RPMI8226 (cell line): ENCODE measurements at regions not wholly inside any gene's neighbourhood (a gene's known extent, or its start where the extent isn't known, plus 50 kb on each side); places are given as distances from the start of the nearest gene placed in this dataset.

Source experiments
- DNase-seq: peaks from one replicate; pipeline ENCODE4 v3.0.0-alpha.2; 2015

GRCh38 chr2:6425032-6425431 lies 440.7 kb downstream of the CMPK2 start:
- DNase-seq, result no peak

- DNase-seq, result no peak
Measured at GRCh38 chr2:6429210-6429986, 436.3 kb downstream of the CMPK2 start.

GRCh38 chr2:6434438-6434837 lies 431.3 kb downstream of the CMPK2 start:
- no peak for DNase-seq

- no peak for DNase-seq
Measured at GRCh38 chr2:6441800-6442199, 423.9 kb downstream of the CMPK2 start.

GRCh38 chr2:6442252-6442985 lies 423.3 kb downstream of the CMPK2 start:
- DNase-seq, result no peak

GRCh38 chr2:6443061-6443823 lies 422.5 kb downstream of the CMPK2 start:
- no peak for DNase-seq

- DNase-seq, result no peak
Measured at GRCh38 chr2:6444514-6444913, 421.2 kb downstream of the CMPK2 start.

GRCh38 chr2:6445156-6445555 lies 420.6 kb downstream of the CMPK2 start:
- no peak for DNase-seq

- DNase-seq, result no peak
Measured at GRCh38 chr2:6446938-6447608, 418.6 kb downstream of the CMPK2 start.

- no peak for DNase-seq
Measured at GRCh38 chr2:6448893-6449292, 416.8 kb downstream of the CMPK2 start.

GRCh38 chr2:6449343-6449742 lies 416.4 kb downstream of the CMPK2 start:
- no peak for DNase-seq

GRCh38 chr2:6452702-6453481 lies 412.8 kb downstream of the CMPK2 start:
- DNase-seq, result no peak

GRCh38 chr2:6454286-6454990 lies 411.3 kb downstream of the CMPK2 start:
- DNase-seq, result no peak

- peak; percentile 12 for DNase-seq
Measured at GRCh38 chr2:6459138-6459537, 406.6 kb downstream of the CMPK2 start.

- no peak for DNase-seq
Measured at GRCh38 chr2:6470518-6470917, 395.2 kb downstream of the CMPK2 start.

GRCh38 chr2:6471419-6471818 lies 394.3 kb downstream of the CMPK2 start:
- no peak for DNase-seq

GRCh38 chr2:6474161-6475140 lies 391.3 kb downstream of the CMPK2 start:
- no peak for DNase-seq

- DNase-seq, result no peak
Measured at GRCh38 chr2:6475155-6475940, 390.4 kb downstream of the CMPK2 start.

- no peak for DNase-seq
Measured at GRCh38 chr2:6480514-6480913, 385.2 kb downstream of the CMPK2 start.
